ENCODE measurements at regions not wholly inside any gene's neighbourhood (a gene's known extent, or its start where the extent isn't known, plus 50 kb on each side); places are given as distances from the start of the nearest gene placed in this dataset.

DNA sequence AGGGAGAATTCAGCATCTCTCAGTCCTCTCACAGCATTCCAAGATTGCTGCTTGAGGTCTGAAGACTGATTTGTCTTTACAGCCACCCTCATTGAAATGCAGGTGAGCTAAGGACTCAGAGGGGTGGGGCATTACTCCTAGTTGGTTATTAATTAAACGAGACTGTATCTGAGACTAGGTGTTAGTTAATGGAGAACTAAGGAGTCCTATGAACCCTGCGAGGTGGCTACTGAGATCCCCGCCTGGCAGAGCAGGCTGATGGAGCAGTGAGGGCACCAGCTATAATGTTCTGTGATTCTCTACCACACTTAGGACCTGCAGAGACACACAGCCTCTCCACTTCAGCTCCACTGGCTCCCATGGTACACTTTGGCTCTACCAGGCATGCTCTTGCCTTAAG lies 215.3 kb downstream of the MID1IP1 start (continued):
- TF ChIP-seq, protein P1, sequence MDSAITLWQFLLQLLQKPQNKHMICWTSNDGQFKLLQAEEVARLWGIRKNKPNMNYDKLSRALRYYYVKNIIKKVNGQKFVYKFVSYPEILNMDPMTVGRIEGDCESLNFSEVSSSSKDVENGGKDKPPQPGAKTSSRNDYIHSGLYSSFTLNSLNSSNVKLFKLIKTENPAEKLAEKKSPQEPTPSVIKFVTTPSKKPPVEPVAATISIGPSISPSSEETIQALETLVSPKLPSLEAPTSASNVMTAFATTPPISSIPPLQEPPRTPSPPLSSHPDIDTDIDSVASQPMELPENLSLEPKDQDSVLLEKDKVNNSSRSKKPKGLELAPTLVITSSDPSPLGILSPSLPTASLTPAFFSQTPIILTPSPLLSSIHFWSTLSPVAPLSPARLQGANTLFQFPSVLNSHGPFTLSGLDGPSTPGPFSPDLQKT (IDR thresholded peaks at IDR 0.05; ENCODE audit: borderline replicate concordance, low read depth, low read length): no peak
- no peak for TF ChIP-seq IKZF3 (tag by site-specific recombination; IDR thresholded peaks at IDR 0.05)
- TF ChIP-seq ZNF324 (tag by site-specific recombination; IDR thresholded peaks at IDR 0.05): no peak
- TF ChIP-seq ZNF473 (tag by site-specific recombination; IDR thresholded peaks at IDR 0.05): no peak
- no peak for TF ChIP-seq GLI4 (tag by site-specific recombination; IDR thresholded peaks at IDR 0.05)
- TF ChIP-seq, protein P2, sequence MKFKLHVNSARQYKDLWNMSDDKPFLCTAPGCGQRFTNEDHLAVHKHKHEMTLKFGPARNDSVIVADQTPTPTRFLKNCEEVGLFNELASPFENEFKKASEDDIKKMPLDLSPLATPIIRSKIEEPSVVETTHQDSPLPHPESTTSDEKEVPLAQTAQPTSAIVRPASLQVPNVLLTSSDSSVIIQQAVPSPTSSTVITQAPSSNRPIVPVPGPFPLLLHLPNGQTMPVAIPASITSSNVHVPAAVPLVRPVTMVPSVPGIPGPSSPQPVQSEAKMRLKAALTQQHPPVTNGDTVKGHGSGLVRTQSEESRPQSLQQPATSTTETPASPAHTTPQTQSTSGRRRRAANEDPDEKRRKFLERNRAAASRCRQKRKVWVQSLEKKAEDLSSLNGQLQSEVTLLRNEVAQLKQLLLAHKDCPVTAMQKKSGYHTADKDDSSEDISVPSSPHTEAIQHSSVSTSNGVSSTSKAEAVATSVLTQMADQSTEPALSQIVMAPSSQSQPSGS (tag by site-specific recombination; IDR thresholded peaks at IDR 0.05; ENCODE audit: low read depth): no peak

DNA sequence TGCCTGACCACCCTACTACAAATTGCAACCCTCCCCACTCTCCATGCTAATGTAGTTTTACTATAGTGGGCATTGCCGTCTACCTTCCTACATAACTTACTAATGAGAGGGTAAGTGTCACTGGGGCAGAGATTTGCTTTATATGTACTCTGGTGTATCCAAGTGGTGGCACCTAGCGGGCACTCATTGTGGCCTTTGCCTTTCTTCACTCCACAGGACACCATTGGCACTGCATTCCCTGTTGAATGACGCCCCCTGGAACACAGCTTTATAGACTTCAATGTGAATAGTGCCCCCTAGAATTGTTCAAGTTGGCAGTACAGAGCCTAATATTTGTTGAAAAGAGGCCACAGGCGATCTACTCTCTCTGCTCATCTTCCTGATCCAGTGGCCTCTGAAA lies 215.8 kb downstream of the MID1IP1 start:
- H3K36me3 ChIP-seq (ENCODE audit: control insufficient read depth in 2 of 2, insufficient read depth in 1 of 2, low read length in 2 of 2): no peaks in the 10 kb centered on the region
- H3K4me1 ChIP-seq (ENCODE audit: control insufficient read depth, insufficient read depth, low read length): peaks cover 4% of the 10 kb centered on the region; the same call in 1 of the 2 replicates
- ChIA-PET CTCF (no interaction called here), POLR2A (no interaction called here)
- no peak for TF ChIP-seq ZNF239 (tag by site-specific recombination; IDR thresholded peaks at IDR 0.05)
- TF ChIP-seq ZNF548 (tag by site-specific recombination; IDR thresholded peaks at IDR 0.05): no peak
- TF ChIP-seq REPIN1 (tag by site-specific recombination; IDR thresholded peaks at IDR 0.05; ENCODE audit: low read depth): no peak
- TF ChIP-seq, protein P3, sequence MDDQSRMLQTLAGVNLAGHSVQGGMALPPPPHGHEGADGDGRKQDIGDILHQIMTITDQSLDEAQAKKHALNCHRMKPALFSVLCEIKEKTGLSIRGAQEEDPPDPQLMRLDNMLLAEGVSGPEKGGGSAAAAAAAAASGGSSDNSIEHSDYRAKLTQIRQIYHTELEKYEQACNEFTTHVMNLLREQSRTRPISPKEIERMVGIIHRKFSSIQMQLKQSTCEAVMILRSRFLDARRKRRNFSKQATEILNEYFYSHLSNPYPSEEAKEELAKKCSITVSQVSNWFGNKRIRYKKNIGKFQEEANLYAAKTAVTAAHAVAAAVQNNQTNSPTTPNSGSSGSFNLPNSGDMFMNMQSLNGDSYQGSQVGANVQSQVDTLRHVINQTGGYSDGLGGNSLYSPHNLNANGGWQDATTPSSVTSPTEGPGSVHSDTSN (CRISPR knock-in tag; IDR thresholded peaks at IDR 0.05): no peak
- TF ChIP-seq ZBTB20 (tag by site-specific recombination; IDR thresholded peaks at IDR 0.05): no peak
- TF ChIP-seq KLF8 (tag by site-specific recombination; IDR thresholded peaks at IDR 0.05): no peak
- TF ChIP-seq, protein P4, sequence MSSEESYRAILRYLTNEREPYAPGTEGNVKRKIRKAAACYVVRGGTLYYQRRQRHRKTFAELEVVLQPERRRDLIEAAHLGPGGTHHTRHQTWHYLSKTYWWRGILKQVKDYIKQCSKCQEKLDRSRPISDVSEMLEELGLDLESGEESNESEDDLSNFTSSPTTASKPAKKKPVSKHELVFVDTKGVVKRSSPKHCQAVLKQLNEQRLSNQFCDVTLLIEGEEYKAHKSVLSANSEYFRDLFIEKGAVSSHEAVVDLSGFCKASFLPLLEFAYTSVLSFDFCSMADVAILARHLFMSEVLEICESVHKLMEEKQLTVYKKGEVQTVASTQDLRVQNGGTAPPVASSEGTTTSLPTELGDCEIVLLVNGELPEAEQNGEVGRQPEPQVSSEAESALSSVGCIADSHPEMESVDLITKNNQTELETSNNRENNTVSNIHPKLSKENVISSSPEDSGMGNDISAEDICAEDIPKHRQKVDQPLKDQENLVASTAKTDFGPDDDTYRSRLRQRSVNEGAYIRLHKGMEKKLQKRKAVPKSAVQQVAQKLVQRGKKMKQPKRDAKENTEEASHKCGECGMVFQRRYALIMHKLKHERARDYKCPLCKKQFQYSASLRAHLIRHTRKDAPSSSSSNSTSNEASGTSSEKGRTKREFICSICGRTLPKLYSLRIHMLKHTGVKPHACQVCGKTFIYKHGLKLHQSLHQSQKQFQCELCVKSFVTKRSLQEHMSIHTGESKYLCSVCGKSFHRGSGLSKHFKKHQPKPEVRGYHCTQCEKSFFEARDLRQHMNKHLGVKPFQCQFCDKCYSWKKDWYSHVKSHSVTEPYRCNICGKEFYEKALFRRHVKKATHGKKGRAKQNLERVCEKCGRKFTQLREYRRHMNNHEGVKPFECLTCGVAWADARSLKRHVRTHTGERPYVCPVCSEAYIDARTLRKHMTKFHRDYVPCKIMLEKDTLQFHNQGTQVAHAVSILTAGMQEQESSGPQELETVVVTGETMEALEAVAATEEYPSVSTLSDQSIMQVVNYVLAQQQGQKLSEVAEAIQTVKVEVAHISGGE (tag by site-specific recombination; conservative IDR thresholded peaks at IDR 0.05; ENCODE audit: low read depth): no peak
- TF ChIP-seq IKZF3 (tag by site-specific recombination; IDR thresholded peaks at IDR 0.05): no peak
- TF ChIP-seq, protein P5, sequence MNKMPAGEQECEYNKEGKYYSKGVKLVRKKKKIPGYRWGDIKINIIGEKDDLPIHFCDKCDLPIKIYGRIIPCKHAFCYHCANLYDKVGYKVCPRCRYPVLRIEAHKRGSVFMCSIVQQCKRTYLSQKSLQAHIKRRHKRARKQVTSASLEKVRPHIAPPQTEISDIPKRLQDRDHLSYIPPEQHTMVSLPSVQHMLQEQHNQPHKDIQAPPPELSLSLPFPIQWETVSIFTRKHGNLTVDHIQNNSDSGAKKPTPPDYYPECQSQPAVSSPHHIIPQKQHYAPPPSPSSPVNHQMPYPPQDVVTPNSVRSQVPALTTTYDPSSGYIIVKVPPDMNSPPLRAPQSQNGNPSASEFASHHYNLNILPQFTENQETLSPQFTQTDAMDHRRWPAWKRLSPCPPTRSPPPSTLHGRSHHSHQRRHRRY (tag by site-specific recombination; IDR thresholded peaks at IDR 0.05): no peak
- TF ChIP-seq, protein P6, sequence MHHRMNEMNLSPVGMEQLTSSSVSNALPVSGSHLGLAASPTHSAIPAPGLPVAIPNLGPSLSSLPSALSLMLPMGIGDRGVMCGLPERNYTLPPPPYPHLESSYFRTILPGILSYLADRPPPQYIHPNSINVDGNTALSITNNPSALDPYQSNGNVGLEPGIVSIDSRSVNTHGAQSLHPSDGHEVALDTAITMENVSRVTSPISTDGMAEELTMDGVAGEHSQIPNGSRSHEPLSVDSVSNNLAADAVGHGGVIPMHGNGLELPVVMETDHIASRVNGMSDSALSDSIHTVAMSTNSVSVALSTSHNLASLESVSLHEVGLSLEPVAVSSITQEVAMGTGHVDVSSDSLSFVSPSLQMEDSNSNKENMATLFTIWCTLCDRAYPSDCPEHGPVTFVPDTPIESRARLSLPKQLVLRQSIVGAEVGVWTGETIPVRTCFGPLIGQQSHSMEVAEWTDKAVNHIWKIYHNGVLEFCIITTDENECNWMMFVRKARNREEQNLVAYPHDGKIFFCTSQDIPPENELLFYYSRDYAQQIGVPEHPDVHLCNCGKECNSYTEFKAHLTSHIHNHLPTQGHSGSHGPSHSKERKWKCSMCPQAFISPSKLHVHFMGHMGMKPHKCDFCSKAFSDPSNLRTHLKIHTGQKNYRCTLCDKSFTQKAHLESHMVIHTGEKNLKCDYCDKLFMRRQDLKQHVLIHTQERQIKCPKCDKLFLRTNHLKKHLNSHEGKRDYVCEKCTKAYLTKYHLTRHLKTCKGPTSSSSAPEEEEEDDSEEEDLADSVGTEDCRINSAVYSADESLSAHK (tag by site-specific recombination; IDR thresholded peaks at IDR 0.05): no peak
- no peak for TF ChIP-seq ZEB2 (tag by site-specific recombination; IDR thresholded peaks at IDR 0.05)
- TF ChIP-seq ZNF157 (tag by site-specific recombination; IDR thresholded peaks at IDR 0.05): no peak
- no peak for TF ChIP-seq ZNF501 (tag by site-specific recombination; IDR thresholded peaks at IDR 0.05)
- TF ChIP-seq, protein P7, sequence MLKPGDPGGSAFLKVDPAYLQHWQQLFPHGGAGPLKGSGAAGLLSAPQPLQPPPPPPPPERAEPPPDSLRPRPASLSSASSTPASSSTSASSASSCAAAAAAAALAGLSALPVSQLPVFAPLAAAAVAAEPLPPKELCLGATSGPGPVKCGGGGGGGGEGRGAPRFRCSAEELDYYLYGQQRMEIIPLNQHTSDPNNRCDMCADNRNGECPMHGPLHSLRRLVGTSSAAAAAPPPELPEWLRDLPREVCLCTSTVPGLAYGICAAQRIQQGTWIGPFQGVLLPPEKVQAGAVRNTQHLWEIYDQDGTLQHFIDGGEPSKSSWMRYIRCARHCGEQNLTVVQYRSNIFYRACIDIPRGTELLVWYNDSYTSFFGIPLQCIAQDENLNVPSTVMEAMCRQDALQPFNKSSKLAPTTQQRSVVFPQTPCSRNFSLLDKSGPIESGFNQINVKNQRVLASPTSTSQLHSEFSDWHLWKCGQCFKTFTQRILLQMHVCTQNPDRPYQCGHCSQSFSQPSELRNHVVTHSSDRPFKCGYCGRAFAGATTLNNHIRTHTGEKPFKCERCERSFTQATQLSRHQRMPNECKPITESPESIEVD (tag by site-specific recombination; IDR thresholded peaks at IDR 0.05): no peak
- no peak for TF ChIP-seq SP7 (tag by site-specific recombination; IDR thresholded peaks at IDR 0.05)
- TF ChIP-seq ZBTB21 (tag by site-specific recombination; IDR thresholded peaks at IDR 0.05): no peak
- no peak for TF ChIP-seq ZNF558 (tag by site-specific recombination; IDR thresholded peaks at IDR 0.05)
- no peak overlapping the region for H3K4me3 ChIP-seq (ENCODE audit: low read depth, low read length)
- no peaks in the 10 kb centered on the region for H3K9me3 ChIP-seq (ENCODE audit: control insufficient read depth, insufficient read depth, low read depth, low read length)
- no peak overlapping the region for H3K27ac ChIP-seq (ENCODE audit: extremely low read depth, low read depth, low read length)

All from HEK293 (cell line).